ENCODE measurements at regions not wholly inside any gene's neighbourhood (a gene's known extent, or its start where the extent isn't known, plus 50 kb on each side); places are given as distances from the start of the nearest gene placed in this dataset.

DNA sequence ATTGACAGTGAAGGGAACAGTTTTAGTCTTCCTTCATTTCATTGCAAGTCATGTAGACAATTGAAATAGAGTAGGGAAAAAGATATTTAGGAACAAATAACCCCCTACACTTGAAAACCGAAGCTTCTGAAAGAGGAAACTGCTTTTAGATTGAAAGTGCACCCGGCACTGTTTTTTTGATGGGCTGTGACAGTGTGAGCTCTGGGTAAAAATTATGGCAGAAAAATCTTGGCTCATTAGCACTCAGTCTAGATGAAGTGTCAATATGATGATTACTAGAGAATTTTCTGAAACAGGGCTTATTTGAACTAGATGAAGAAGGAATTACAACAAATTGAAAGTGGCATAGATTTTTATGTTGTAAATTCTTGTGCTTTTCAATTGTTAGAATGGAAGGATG lies 1132.4 kb downstream of the RAPGEF2 start:
- TF ChIP-seq, protein P1, sequence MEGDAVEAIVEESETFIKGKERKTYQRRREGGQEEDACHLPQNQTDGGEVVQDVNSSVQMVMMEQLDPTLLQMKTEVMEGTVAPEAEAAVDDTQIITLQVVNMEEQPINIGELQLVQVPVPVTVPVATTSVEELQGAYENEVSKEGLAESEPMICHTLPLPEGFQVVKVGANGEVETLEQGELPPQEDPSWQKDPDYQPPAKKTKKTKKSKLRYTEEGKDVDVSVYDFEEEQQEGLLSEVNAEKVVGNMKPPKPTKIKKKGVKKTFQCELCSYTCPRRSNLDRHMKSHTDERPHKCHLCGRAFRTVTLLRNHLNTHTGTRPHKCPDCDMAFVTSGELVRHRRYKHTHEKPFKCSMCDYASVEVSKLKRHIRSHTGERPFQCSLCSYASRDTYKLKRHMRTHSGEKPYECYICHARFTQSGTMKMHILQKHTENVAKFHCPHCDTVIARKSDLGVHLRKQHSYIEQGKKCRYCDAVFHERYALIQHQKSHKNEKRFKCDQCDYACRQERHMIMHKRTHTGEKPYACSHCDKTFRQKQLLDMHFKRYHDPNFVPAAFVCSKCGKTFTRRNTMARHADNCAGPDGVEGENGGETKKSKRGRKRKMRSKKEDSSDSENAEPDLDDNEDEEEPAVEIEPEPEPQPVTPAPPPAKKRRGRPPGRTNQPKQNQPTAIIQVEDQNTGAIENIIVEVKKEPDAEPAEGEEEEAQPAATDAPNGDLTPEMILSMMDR (conservative IDR thresholded peaks at IDR 0.05 in 1 of 2, IDR thresholded peaks at IDR 0.05 in 1 of 2; ENCODE audit: low read depth in 1 of 2, low read length in 2 of 2): no peak
- no peak for TF ChIP-seq EZH2 (IDR thresholded peaks at IDR 0.05; ENCODE audit: low read length, missing control alignments)

Data from fibroblast of lung (primary cell).